Femur (tissue), 1 donor: ENCODE measurements at regions not wholly inside any gene's neighbourhood (a gene's known extent, or its start where the extent isn't known, plus 50 kb on each side); places are given as distances from the start of the nearest gene placed in this dataset.
"Not testable (repeated sequence)": the region's sequence is repeated elsewhere in the genome, so short reads cannot be mapped to it uniquely, and the experiment has no call there.

Source experiments
- DNase-seq: peaks from one replicate; pipeline ENCODE4 v3.0.0-alpha.2; 2017

GRCh38 chr4:23976423-23976822 lies 86.6 kb upstream of the PPARGC1A start:
- no peak for DNase-seq

DNA sequence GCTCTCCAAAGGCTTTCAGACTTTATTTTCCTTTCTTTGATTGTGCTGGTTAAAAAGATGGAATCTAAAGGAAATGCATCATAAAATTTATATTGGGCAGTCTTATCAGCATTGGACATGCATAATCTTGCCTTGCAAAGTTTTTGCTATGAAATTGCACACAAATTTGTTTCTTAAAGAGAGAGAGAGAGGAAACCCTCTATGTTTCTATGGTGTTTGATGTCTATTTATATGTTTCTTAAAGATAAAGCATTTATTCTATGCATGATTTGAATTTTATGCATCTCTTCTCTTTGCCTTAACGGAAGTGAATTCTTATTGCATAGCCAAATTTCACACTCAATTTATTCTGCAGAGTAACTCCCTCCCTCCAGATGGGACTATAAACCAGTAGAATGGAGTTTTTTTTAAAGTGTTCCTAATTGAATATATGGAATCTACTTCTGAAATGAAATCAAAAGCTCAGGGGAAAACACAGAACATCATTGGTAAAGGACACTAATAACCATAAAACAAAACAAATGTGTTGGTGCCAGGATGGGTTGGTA lies 83.5 kb upstream of the PPARGC1A start:
- DNase-seq: no peak

GRCh38 chr4:23972805-23973204 lies 83.0 kb upstream of the PPARGC1A start:
- no peak for DNase-seq

- DNase-seq: no peak
Measured at GRCh38 chr4:23972187-23972586, 82.3 kb upstream of the PPARGC1A start.

- no peak for DNase-seq
Measured at GRCh38 chr4:23970201-23970850, 80.5 kb upstream of the PPARGC1A start.

DNA sequence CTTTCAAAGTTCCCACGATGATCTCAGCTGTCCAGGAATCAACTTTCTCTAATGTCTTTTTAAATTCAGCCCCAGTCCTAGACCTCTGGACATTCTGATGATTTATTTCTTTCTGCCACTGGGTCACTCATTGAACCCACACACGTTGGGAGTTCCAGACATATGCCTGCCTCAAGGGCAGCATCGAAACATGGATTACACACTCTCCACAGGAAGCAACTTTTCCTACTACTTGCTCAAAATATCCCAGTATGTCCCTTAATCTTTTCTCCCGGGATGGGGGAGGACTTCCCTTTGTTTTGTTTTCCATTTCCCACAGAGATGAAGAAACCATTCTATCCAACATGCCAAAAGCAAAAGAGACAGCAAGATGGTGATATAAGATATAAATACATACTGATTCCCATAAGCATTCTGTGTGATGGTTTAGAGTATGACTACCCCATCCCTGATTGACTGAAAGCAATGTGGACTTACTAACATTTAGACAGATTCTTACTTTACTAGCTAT lies 79.8 kb upstream of the PPARGC1A start:
- DNase-seq: no peak

GRCh38 chr4:23967281-23967680 lies 77.4 kb upstream of the PPARGC1A start:
- no peak for DNase-seq

DNA sequence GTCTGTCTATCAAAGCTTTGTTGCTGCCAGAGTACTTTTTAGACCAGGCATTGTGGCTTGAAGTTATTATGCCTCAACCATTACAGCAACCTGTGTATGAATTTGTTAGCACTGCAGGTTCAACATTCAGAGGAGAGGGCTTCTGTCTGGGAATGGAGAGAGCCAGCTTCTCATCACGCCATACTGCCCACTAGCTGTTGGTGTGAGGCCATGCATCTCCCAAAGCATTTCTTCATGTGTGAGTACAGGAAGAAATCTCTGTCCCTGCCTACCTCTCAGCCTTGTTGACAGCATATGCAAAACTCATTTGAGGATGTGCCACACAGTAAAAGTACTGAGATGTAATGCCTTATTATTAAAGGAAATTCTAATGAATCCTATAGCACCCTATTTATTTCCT lies 76.9 kb upstream of the PPARGC1A start:
- DNase-seq: no peak

- DNase-seq: no peak
Measured at GRCh38 chr4:23962462-23962861, 72.6 kb upstream of the PPARGC1A start.

- not testable (repeated sequence) for DNase-seq
Measured at GRCh38 chr4:23961395-23961794, 71.5 kb upstream of the PPARGC1A start.

DNA sequence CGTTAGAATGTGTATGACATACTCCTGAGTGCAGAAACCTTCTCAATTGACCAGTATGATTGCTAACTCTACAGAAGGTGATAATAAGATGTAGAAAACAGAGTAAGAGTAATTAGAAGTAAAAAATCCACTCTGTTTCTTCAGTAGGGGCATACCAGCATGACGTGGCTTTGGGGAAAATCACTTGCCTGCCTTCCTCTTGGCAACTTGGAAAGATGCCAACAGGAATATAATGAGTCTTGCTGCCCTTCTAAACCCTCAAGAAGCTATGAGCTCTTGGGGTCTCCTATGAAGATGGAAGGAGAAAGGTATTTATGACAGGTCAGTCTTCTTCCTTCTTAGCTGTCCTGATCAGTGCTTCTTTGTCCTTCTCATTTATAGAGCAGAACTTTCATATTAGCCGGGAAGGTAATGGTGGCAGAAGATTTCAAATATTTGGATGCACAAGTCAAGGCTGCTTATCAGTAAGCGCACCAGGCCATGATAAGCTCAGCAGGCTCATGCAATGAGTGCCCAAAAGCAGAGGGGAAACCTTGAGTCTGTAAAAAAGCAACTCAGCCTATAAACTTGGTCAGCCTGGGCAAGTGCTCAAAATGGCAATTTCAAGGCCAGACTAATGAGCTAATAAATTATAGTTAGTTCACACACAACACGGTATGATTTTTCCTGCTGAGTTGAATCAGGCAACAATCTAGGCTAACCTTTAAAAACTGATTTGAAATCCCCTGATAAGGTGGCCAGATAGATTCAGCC lies 69.7 kb upstream of the PPARGC1A start:
- DNase-seq: no peak

DNA sequence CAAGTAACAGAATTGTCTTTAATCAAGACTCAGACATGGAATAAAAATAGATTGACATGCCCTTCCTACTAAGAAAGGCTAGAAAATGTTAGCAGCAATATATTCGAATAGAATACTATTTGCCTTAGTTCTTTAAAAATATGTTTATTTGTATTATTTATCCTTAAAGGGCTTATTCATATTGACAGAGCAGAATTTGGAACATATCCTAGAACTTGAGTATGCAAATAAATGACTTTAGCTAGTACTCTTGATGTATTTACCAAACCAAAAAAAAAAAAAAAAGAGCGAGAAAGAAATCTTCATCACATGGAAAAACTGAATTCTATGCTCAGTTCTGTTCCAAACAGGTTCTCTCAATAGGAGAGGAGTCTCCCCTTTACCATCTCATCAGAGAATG lies 68.9 kb upstream of the PPARGC1A start:
- DNase-seq: no peak

GRCh38 chr4:23957465-23957864 lies 67.6 kb upstream of the PPARGC1A start:
- DNase-seq: no peak

GRCh38 chr4:23956601-23957364 lies 66.9 kb upstream of the PPARGC1A start:
- DNase-seq: no peak

DNA sequence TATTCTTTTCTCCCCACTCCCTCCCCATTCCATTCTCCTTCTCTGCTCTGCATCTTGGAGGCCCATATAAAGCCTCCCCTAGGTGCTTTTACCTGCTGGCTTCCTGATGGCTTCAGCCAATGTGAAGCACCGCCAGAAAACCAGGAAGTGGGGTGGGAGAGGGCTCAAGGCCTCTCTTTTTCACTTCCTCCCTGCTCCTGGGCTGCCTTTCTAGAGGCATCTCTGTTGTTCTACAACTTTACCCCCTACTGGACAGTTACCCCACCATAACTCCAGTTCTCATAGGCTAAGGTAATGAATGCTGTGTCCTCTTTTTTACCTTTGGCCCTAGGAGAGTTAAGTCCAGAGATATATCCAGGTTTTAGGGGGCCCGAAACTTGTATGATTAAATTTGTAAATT lies 62.4 kb upstream of the PPARGC1A start:
- no peak for DNase-seq

GRCh38 chr4:23947826-23948225 lies 58.0 kb upstream of the PPARGC1A start:
- DNase-seq: no peak

- no peak for DNase-seq
Measured at GRCh38 chr4:23946299-23946698, 56.5 kb upstream of the PPARGC1A start.

- no peak for DNase-seq
Measured at GRCh38 chr4:23945451-23946017, 55.7 kb upstream of the PPARGC1A start.

- DNase-seq: not testable (repeated sequence)
Measured at GRCh38 chr4:23944556-23944955, 54.7 kb upstream of the PPARGC1A start.

DNA sequence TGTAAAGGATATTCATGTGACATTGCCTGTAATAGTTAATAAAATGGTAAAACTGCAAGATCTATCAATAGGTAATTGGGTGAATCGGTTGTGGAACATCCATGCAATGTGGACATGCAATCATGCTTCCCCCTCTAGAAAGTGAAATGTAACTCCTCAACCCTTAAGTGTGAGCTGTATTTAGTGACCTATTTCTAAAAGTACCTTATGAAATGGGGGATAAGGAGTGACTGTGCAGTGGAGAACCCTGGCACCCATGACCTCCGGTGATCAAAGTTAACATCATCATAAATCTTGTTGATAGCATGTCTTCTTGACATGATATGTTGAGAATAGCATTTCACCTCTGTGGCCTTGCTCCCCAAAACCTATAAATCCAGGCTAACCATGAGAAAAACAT lies 53.6 kb upstream of the PPARGC1A start:
- no peak for DNase-seq

- no peak for DNase-seq
Measured at GRCh38 chr4:23942471-23942870, 52.6 kb upstream of the PPARGC1A start.
